ENCODE measurements at regions not wholly inside any gene's neighbourhood (a gene's known extent, or its start where the extent isn't known, plus 50 kb on each side); places are given as distances from the start of the nearest gene placed in this dataset.

DNA sequence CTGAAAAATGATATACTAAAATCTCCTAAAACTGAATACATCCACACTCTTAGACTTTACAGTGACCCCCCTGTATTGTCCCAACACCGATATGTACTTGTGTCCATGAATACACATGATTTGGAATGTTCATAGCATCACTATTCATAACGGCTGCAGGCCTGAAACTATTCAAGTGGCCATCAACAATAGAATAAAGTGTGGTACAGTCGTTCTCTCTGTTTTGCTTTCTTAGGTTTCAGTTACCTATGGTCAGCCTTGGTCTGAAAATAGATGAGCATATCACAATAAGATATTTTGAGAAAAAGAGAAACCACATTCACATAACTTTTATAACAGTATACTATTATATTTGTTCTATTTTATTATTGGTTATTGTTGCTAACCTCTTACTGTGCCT lies 150.6 kb downstream of the ASCL4 start:
- no peaks in the 10 kb centered on the region for H3K4me1 ChIP-seq (ENCODE audit: control insufficient read depth in 2 of 2, insufficient read depth in 2 of 2, low read length in 2 of 2)
- Mint-ChIP-seq H3K4me3 (no peak overlapping the region), H3K4me1 (peaks cover 0 to 3% (median 0%) of the 10 kb centered on the region in 7 donors), H3K27me3 (peaks cover 11 to 48% (median 39%) of the 10 kb centered on the region in 5 donors), H3K36me3 (no peaks in the 10 kb centered on the region), H3K9me3 (peaks cover 0 to 1% (median 0%) of the 10 kb centered on the region in 11 donors), H3K27ac (no peak overlapping the region)
- no peak overlapping the region for H3K4me3 ChIP-seq (ENCODE audit: low read length)
- POLR2A ChIA-PET: no interaction called here
- no peak for DNase-seq
- no peak for ATAC-seq
- no peaks in the 10 kb centered on the region for H3K27me3 ChIP-seq (ENCODE audit: control insufficient read depth in 2 of 2, insufficient read depth in 2 of 2, low read length in 2 of 2)
- CTCF ChIA-PET: no interaction called here
- H3K9me3 ChIP-seq (ENCODE audit: control insufficient read depth in 2 of 3, low read length in 3 of 3): no peaks in the 10 kb centered on the region
- intact Hi-C loops (cut with micrococcal nuclease): no loop called here
- no peak overlapping the region for H3K27ac ChIP-seq (ENCODE audit: low read depth, low read length)
- no peaks in the 10 kb centered on the region for H3K36me3 ChIP-seq (ENCODE audit: control insufficient read depth in 2 of 3, insufficient read depth in 3 of 3, low read length in 3 of 3)

DNA sequence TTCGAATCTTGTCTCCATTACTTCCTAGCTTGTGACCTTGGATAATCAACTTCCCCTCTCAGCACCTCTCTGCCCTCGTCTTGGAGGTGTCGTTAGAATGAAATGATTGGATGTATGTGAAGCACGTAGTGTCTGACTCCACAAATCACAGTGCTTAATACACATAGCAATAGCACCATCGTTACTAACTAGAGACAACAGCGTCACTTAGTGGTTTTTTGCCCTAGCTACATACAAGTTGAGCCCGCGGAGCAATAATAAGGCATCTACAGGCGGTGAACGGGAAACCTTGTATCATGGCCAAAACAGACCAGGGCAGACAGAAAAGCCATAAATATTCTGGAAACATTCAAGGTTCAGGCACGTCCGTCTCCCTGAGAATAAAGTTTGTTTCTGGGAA lies 154.9 kb downstream of the ASCL4 start:
- Mint-ChIP-seq H3K4me1 (peaks cover 0 to 1% (median 0%) of the 10 kb centered on the region in 7 donors), H3K36me3 (no peaks in the 10 kb centered on the region), H3K27me3 (peaks cover 7 to 53% (median 42%) of the 10 kb centered on the region in 5 donors), H3K4me3 (no peak overlapping the region), H3K27ac (no peak overlapping the region), H3K9me3 (peaks cover 0 to 2% (median 0%) of the 10 kb centered on the region in 11 donors)
- ChIA-PET POLR2A (no interaction called here), CTCF (no interaction called here)
- intact Hi-C loops (cut with micrococcal nuclease): no loop called here
- no peaks in the 10 kb centered on the region for H3K27me3 ChIP-seq (ENCODE audit: control insufficient read depth in 2 of 2, insufficient read depth in 2 of 2, low read length in 2 of 2)
- H3K4me1 ChIP-seq (ENCODE audit: control insufficient read depth in 2 of 2, insufficient read depth in 2 of 2, low read length in 2 of 2): no peaks in the 10 kb centered on the region
- H3K36me3 ChIP-seq (ENCODE audit: control insufficient read depth in 2 of 3, insufficient read depth in 3 of 3, low read length in 3 of 3): no peaks in the 10 kb centered on the region
- peak; percentile 36 for ATAC-seq
- H3K27ac ChIP-seq (ENCODE audit: low read depth, low read length): no peak overlapping the region
- no peak for DNase-seq
- H3K4me3 ChIP-seq (ENCODE audit: low read length): no peak overlapping the region
- H3K9me3 ChIP-seq (ENCODE audit: control insufficient read depth in 2 of 3, low read length in 3 of 3): no peaks in the 10 kb centered on the region

DNA sequence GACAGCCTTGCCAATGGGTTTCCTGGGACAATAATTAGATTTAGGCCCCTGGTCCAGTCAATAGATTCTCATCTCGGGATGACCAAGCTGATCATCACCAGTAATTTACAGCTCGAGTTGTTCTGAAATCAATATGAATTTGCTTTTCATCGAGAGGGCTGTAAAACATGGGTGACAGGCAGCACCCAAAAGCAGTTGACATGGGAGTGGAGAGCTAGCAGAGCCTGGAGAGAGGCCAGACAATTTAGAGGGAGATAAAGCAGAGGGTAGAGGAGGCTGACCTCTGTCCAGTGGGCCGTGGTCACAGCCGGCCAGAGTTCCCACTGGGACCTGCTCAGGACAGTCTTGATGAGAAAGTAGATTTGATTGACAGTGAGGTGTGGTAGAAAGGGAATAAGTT lies 157.3 kb downstream of the ASCL4 start:
- Histone ChIP-seq H3K4me1 (ENCODE audit: control insufficient read depth in 2 of 2, insufficient read depth in 2 of 2, low read length in 2 of 2) (no peaks in the 10 kb centered on the region), H3K27me3 (ENCODE audit: control insufficient read depth in 2 of 2, insufficient read depth in 2 of 2, low read length in 2 of 2) (no peaks in the 10 kb centered on the region), H3K9me3 (ENCODE audit: control insufficient read depth in 2 of 3, low read length in 3 of 3) (no peaks in the 10 kb centered on the region), H3K4me3 (ENCODE audit: low read length) (no peak overlapping the region), H3K36me3 (ENCODE audit: control insufficient read depth in 2 of 3, insufficient read depth in 3 of 3, low read length in 3 of 3) (no peaks in the 10 kb centered on the region), H3K27ac (ENCODE audit: low read depth, low read length) (no peak overlapping the region)
- Mint-ChIP-seq H3K36me3 (no peaks in the 10 kb centered on the region), H3K9me3 (peaks cover 0 to 2% (median 0%) of the 10 kb centered on the region in 11 donors), H3K27ac (no peak overlapping the region), H3K27me3 (peaks cover 7 to 68% (median 48%) of the 10 kb centered on the region in 5 donors), H3K4me3 (no peak overlapping the region), H3K4me1 (peaks cover 0 to 1% (median 0%) of the 10 kb centered on the region in 7 donors)
- DNase-seq (no peak), ATAC-seq (no peak)
- CTCF ChIA-PET: no interaction called here
- POLR2A ChIA-PET: interaction anchor here (0.6 kb wide), 1 partner anchor 107 kb away, joined by 3 read pairs; no protein-coding TSS in a partner anchor
- intact Hi-C loops (cut with micrococcal nuclease): no loop called here

DNA sequence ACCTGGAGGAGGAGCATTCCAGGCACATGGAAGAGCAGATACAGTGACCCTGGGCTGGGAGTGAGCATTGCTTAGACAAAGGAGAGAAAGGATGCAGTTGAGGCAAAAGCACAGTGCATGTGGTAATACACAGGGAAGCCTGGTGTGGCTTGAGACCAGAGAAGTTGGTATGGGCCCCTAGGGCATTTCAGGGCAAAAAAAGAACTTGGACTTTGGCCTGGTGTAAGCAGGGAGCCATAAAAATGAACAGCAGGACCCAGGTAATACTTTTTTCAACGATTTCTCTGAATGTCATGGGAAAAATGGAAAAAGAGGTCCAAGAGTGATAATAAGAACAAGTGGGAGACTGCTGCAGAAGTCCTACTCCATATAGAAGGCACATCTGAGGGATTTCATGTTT lies 163.9 kb downstream of the ASCL4 start:
- intact Hi-C loops (cut with micrococcal nuclease): no loop called here
- ATAC-seq: no peak
- H3K4me1 Mint-ChIP-seq: no peaks in the 10 kb centered on the region
- H3K27me3 ChIP-seq (ENCODE audit: control insufficient read depth in 2 of 2, insufficient read depth in 2 of 2, low read length in 2 of 2): no peaks in the 10 kb centered on the region
- H3K27ac Mint-ChIP-seq: no peak overlapping the region
- CTCF ChIA-PET: no interaction called here
- no peak for DNase-seq
- H3K9me3 Mint-ChIP-seq: peaks cover 0 to 21% (median 17%) of the 10 kb centered on the region in 11 donors
- POLR2A ChIA-PET: no interaction called here
- H3K27me3 Mint-ChIP-seq: peaks cover 14 to 68% (median 54%) of the 10 kb centered on the region in 5 donors
- no peaks in the 10 kb centered on the region for H3K36me3 ChIP-seq (ENCODE audit: control insufficient read depth in 2 of 3, insufficient read depth in 3 of 3, low read length in 3 of 3)
- H3K27ac ChIP-seq (ENCODE audit: low read depth, low read length): no peak overlapping the region
- H3K36me3 Mint-ChIP-seq: peaks cover 0 to 5% (median 0%) of the 10 kb centered on the region in 5 donors
- H3K4me3 Mint-ChIP-seq: no peak overlapping the region
- no peaks in the 10 kb centered on the region for H3K4me1 ChIP-seq (ENCODE audit: control insufficient read depth in 2 of 2, insufficient read depth in 2 of 2, low read length in 2 of 2)
- H3K4me3 ChIP-seq (ENCODE audit: low read length): no peak overlapping the region
- no peaks in the 10 kb centered on the region for H3K9me3 ChIP-seq (ENCODE audit: control insufficient read depth in 2 of 3, low read length in 3 of 3)

DNA sequence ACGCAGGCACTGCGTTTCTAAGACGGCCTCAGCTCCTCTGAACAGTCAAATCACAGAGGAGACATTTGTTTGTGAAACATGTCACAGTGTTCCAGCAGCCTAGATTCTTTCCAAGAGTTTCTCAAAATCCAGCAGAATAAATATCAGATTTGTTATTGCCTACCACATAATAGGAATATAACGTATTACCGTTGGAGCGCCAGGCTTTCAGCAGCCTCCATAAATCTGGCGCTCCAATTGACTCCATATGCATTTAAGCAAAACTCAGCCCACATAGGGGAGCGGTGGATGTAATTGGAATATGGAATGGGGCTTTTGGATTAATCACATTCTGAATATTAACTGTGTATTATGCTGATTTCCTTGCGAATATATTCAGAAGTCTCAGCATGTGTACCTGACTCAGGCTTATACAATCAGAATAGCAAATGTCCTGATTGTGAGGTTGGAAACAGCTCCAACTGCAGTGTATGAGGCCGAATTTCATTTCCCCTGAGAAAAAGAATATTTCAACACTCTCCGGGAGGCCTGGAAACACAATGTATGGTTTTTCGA lies 174.0 kb downstream of the ASCL4 start:
- ChIA-PET POLR2A (no interaction called here), CTCF (no interaction called here)

DNA sequence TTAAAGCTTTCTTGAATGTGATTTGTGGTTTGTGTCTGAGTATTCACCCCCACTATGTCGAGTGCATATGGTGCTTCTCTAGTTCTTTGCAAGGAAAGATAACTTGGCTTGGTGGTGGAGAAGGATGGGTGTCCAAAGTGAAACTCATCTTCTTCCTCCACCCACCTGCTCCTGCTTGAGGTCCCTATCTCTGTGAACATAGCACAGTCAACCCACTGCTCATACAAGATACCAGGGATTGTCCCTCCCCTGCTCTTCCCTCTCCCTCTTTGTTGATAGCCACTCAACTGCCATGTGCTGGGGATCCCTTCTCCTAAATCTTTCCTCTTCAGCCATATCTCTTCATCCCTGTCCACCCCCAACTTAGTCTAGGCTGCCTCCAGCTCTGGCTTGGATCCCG lies 176.5 kb downstream of the ASCL4 start:
- ATAC-seq (no peak), DNase-seq (no peak)
- H3K4me1 ChIP-seq (ENCODE audit: control insufficient read depth in 2 of 2, insufficient read depth in 2 of 2, low read length in 2 of 2): no peaks in the 10 kb centered on the region
- H3K4me3 ChIP-seq (ENCODE audit: low read length): no peak overlapping the region
- no peaks in the 10 kb centered on the region for H3K36me3 Mint-ChIP-seq
- H3K9me3 Mint-ChIP-seq: peaks cover 0 to 9% (median 0%) of the 10 kb centered on the region in 11 donors
- POLR2A ChIA-PET: no interaction called here
- H3K4me3 Mint-ChIP-seq: no peak overlapping the region
- H3K27me3 ChIP-seq (ENCODE audit: control insufficient read depth in 2 of 2, insufficient read depth in 2 of 2, low read length in 2 of 2): peaks cover 0 to 5% of the 10 kb centered on the region in 2 donors
- CTCF ChIA-PET: no interaction called here
- no peaks in the 10 kb centered on the region for H3K36me3 ChIP-seq (ENCODE audit: control insufficient read depth in 2 of 3, insufficient read depth in 3 of 3, low read length in 3 of 3)
- no peaks in the 10 kb centered on the region for H3K9me3 ChIP-seq (ENCODE audit: control insufficient read depth in 2 of 3, low read length in 3 of 3)
- intact Hi-C loops (cut with micrococcal nuclease): no loop called here
- no peak overlapping the region for H3K27ac ChIP-seq (ENCODE audit: low read depth, low read length)
- H3K27me3 Mint-ChIP-seq: peaks cover 1 to 52% (median 26%) of the 10 kb centered on the region in 5 donors
- no peak overlapping the region for H3K27ac Mint-ChIP-seq
- H3K4me1 Mint-ChIP-seq: no peaks in the 10 kb centered on the region

More for the DNA sequence above, 174.0 kb downstream of the ASCL4 start:
- Histone ChIP-seq H3K27ac (ENCODE audit: low read depth, low read length) (no peak overlapping the region), H3K36me3 (ENCODE audit: control insufficient read depth in 2 of 3, insufficient read depth in 3 of 3, low read length in 3 of 3) (no peaks in the 10 kb centered on the region), H3K27me3 (ENCODE audit: control insufficient read depth in 2 of 2, insufficient read depth in 2 of 2, low read length in 2 of 2) (no peaks in the 10 kb centered on the region), H3K9me3 (ENCODE audit: control insufficient read depth in 2 of 3, low read length in 3 of 3) (no peaks in the 10 kb centered on the region), H3K4me1 (ENCODE audit: control insufficient read depth in 2 of 2, insufficient read depth in 2 of 2, low read length in 2 of 2) (no peaks in the 10 kb centered on the region), H3K4me3 (ENCODE audit: low read length) (no peak overlapping the region)
- Mint-ChIP-seq H3K27ac (no peak overlapping the region), H3K9me3 (peaks cover 0 to 12% (median 0%) of the 10 kb centered on the region in 11 donors), H3K4me1 (no peaks in the 10 kb centered on the region), H3K36me3 (no peaks in the 10 kb centered on the region), H3K4me3 (no peak overlapping the region), H3K27me3 (peaks cover 1 to 33% (median 10%) of the 10 kb centered on the region in 5 donors)
- intact Hi-C loops (cut with micrococcal nuclease): no loop called here
- no peak for DNase-seq
- ATAC-seq: no peak

DNA sequence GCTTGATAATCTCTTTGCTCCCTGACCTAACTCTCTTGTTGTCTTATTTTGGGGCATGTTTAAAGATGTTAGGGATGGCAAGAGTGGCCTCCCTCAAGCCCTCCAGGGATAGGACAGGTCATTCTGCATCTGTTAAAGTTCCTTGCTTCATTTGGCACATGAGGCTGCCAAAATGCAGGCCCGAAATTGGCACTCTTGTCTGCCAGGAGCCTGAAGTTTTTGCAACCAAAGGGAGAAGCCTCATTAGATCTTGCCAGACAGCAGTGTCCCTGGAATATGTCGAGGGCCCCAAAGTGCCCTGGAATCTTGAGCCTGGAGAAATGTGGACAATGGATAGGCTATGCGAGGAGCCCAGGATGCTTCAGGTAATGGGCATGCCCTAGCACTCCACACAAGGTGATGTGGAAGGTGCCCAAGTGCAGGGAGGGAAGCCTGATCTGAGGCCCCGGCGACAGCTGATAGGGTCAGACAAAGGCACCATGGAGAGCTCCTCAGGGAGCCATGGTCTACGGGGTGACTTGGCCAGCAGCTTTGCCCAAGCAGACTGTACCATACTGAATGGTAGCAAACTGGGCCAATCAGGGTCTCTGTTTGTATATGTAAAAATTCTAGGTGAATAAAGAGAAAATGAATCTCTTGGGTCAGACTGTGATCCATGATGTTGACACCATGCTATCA lies 173.0 kb upstream of the WSCD2 start:
- H3K36me3 ChIP-seq (ENCODE audit: control insufficient read depth in 2 of 3, insufficient read depth in 3 of 3, low read length in 3 of 3): no peaks in the 10 kb centered on the region
- Mint-ChIP-seq H3K9me3 (peaks cover 0 to 7% (median 0%) of the 10 kb centered on the region in 11 donors), H3K27ac (no peak overlapping the region), H3K36me3 (no peaks in the 10 kb centered on the region), H3K27me3 (peaks cover 1 to 45% (median 33%) of the 10 kb centered on the region in 5 donors), H3K4me1 (no peaks in the 10 kb centered on the region), H3K4me3 (no peak overlapping the region)
- no peak overlapping the region for H3K27ac ChIP-seq (ENCODE audit: low read depth, low read length)
- peaks cover 0 to 5% of the 10 kb centered on the region in 2 donors for H3K27me3 ChIP-seq (ENCODE audit: control insufficient read depth in 2 of 2, insufficient read depth in 2 of 2, low read length in 2 of 2)
- H3K9me3 ChIP-seq (ENCODE audit: control insufficient read depth in 2 of 3, low read length in 3 of 3): no peaks in the 10 kb centered on the region
- DNase-seq (no peak), ATAC-seq (no peak)
- intact Hi-C loops (cut with micrococcal nuclease): no loop called here
- no peaks in the 10 kb centered on the region for H3K4me1 ChIP-seq (ENCODE audit: control insufficient read depth in 2 of 2, insufficient read depth in 2 of 2, low read length in 2 of 2)
- ChIA-PET POLR2A (no interaction called here), CTCF (no interaction called here)
- H3K4me3 ChIP-seq (ENCODE audit: low read length): no peak overlapping the region

Data from naive thymus-derived CD4-positive, alpha-beta T cell (primary cell).